22Rv1 (cell line): ENCODE measurements at regions not wholly inside any gene's neighbourhood (a gene's known extent, or its start where the extent isn't known, plus 50 kb on each side); places are given as distances from the start of the nearest gene placed in this dataset.

Experiments used
- H3K27ac ChIP-seq: fragments of 450-650 bp; 2 replicates; pipeline ENCODE4 v1.5.1; 2017
- ZFX ChIP-seq: fragments of 450-650 bp; IDR thresholded peaks from 2 replicates; pipeline ENCODE4 v1.6.1; 2017; ENCODE audit warnings: antibody characterized with exemption, borderline replicate concordance
- TF ChIP-seq, protein P1 (sequence below): fragments of 450-650 bp; IDR thresholded peaks from 2 replicates; pipeline ENCODE4 v1.5.1; 2017; ENCODE audit warnings: mild to moderate bottlenecking

GRCh38 chr1:101652484-101652883, 344.2 kb downstream of the OLFM3 start:
- no peak overlapping the region for H3K27ac ChIP-seq
- TF ChIP-seq, protein P1, sequence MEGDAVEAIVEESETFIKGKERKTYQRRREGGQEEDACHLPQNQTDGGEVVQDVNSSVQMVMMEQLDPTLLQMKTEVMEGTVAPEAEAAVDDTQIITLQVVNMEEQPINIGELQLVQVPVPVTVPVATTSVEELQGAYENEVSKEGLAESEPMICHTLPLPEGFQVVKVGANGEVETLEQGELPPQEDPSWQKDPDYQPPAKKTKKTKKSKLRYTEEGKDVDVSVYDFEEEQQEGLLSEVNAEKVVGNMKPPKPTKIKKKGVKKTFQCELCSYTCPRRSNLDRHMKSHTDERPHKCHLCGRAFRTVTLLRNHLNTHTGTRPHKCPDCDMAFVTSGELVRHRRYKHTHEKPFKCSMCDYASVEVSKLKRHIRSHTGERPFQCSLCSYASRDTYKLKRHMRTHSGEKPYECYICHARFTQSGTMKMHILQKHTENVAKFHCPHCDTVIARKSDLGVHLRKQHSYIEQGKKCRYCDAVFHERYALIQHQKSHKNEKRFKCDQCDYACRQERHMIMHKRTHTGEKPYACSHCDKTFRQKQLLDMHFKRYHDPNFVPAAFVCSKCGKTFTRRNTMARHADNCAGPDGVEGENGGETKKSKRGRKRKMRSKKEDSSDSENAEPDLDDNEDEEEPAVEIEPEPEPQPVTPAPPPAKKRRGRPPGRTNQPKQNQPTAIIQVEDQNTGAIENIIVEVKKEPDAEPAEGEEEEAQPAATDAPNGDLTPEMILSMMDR: no peak
- no peak for TF ChIP-seq ZFX

GRCh38 chr1:101653482-101653946, 343.2 kb downstream of the OLFM3 start:
- no peak for TF ChIP-seq ZFX
- TF ChIP-seq, protein P1: peak; percentile 61

DNA sequence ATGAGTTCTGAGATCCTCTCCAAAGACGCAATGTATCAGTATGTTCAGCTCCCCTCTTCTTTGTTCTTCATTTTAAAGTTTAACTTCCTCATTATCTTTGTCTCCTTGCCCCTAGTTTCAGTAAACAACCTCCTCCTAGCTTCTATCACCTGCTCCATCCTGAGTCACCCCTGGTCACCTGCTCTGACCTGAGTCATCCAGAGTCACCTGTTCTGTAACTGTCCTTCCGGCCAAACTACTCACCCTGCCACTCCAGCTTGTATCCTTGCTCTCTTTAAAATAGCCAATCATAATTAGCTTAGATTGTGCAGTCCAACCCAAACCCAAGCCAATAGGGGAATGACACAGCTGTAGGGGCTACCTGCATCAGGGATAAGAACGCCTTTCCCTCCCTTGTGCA, 332.0 kb downstream of the OLFM3 start:
- no peak overlapping the region for H3K27ac ChIP-seq
- TF ChIP-seq, protein P1: no peak
- TF ChIP-seq ZFX: no peak

More at GRCh38 chr1:101653482-101653946, 343.2 kb downstream of the OLFM3 start:
- H3K27ac ChIP-seq: no peak overlapping the region

GRCh38 chr1:101667761-101668160, 329.0 kb downstream of the OLFM3 start:
- TF ChIP-seq ZFX: no peak
- TF ChIP-seq, protein P1: no peak
- H3K27ac ChIP-seq: no peak overlapping the region

- TF ChIP-seq, protein P1: no peak
- no peak for TF ChIP-seq ZFX
- no peak overlapping the region for H3K27ac ChIP-seq
These were observed 313.6 kb downstream of the OLFM3 start for GRCh38 chr1:101683136-101683535.

DNA sequence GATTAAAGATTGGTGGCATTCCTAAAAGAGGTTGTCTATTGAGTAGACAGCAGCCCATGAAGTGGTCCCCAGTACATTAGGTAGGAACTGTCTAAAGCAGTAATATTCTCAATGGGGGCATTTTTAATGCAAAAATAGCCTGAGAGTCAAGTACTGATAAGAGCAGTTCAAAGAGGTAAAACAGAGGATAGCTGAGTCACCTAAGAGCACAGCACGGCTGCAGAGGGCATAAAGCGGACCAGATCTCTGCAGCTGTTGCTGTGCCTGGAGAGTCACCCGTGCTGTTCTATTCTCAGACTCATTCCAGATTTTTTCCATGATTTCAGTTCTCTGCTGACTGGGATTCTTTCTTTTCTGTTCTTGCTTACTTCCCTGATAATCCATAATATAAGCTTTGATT, 313.2 kb downstream of the OLFM3 start:
- TF ChIP-seq, protein P1: no peak
- no peak for TF ChIP-seq ZFX
- H3K27ac ChIP-seq: no peak overlapping the region

DNA sequence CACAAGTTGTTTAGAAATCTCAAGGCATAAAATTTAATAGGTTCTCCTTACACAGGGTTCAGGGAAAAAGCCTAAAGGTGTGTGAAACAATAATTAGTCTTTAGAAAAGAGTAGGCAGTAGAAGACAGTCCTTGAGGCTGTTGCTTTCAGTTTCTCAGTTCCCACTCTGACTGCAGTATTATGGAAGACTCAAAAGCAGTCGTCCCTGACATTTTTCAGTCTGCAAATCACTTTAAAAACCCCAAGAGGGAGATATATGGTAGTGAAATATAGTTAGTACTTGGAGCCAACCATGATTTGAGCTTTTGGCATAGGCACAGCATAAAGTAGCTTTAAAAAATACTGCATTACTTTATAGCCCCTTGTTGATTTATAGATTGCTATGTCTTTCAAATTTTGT, 299.7 kb downstream of the OLFM3 start:
- H3K27ac ChIP-seq: no peak overlapping the region
- TF ChIP-seq, protein P1: no peak
- TF ChIP-seq ZFX: no peak
